K562 (cell line): ENCODE measurements at regions not wholly inside any gene's neighbourhood (a gene's known extent, or its start where the extent isn't known, plus 50 kb on each side); places are given as distances from the start of the nearest gene placed in this dataset.

Experiments
- ATAC-seq: fragments of 200-7000 bp; cut with Tn5 transposase; 3 replicates; pipeline ENCODE4 v1.9.1; 2020; ENCODE audit warnings: moderate library complexity
- BruUV-seq: library from RNA; stranded (reverse); fragments of 400-500 nt; replicated peaks from 2 replicates; lab custom pipeline; 2021; lab: Mats Ljungman, UMichigan
- CTCF ChIA-PET: fragments of 300-600 bp; formaldehyde crosslinking; extraction: SDS; loops from one replicate; lab custom pipeline; 2021; ENCODE audit warnings: low intra/inter-chr PET ratio; lab: Yijun Ruan, JAX
- POLR2A ChIA-PET: fragments of 300-600, 350-650 bp; sonication (Branson Sonifier 250); formaldehyde crosslinking; extraction: SDS; loops from one replicate; lab custom pipeline; 2021; ENCODE audit warnings: antibody characterized with exemption, inconsistent platforms; lab: Yijun Ruan, JAX
- DNase-seq, 4 experiments: peaks; one replicate each; pipeline versions ENCODE4 v3.0.0 to v3.0.0-alpha.2; 2011 to 2018; ENCODE audit warnings: low spot score in 3 of 4, mixed read lengths in 3 of 4; ENCODE audit errors: extremely low read depth in 1 of 4
- FAIRE-seq: peaks from 2 replicates; lab custom pipeline; 2011; peaks lifted over from hg19 to GRCh38; lab: Jason Lieb, UNC
- H2AFZ ChIP-seq: 2 replicates; pipeline ENCODE4 v1.6.0; 2011; ENCODE audit warnings: low read depth, low read length, control low read depth, inconsistent platforms
- H3K27ac ChIP-seq: fragments of 200-600 bp; 3 replicates; pipeline ENCODE4 v1.8.0; 2011; ENCODE audit warnings: low read depth, mild to moderate bottlenecking, control low read depth, inconsistent platforms, low read length, moderate library complexity, mixed read lengths; ENCODE audit errors: extremely low read depth
- H3K27me3 ChIP-seq, 2 experiments: fragments of 300-600 bp in 1 of 2; 2 replicates in 1 of 2; 3 replicates in 1 of 2; pipeline versions ENCODE4 v1.6.0 to v1.8.0; 2011; ENCODE audit warnings: inconsistent platforms in 2 of 2, low read length in 2 of 2, mild to moderate bottlenecking in 1 of 2, mixed read lengths in 1 of 2, moderate library complexity in 1 of 2; ENCODE audit not compliant: control insufficient read depth in 2 of 2, insufficient read depth in 2 of 2
- H3K36me3 ChIP-seq: fragments of 300-600 bp; 3 replicates; pipeline ENCODE4 v1.8.0; 2011; ENCODE audit warnings: mild to moderate bottlenecking, low read length, inconsistent platforms; ENCODE audit not compliant: control insufficient read depth, insufficient read depth
- H3K4me1 ChIP-seq, 2 experiments: fragments of 200-600 bp in 1 of 2; replicated peaks in 1 of 2; 2 replicates in 1 of 2; 3 replicates in 1 of 2; pipeline versions ENCODE4 v1.5.1 to v1.8.0; 2011; ENCODE audit warnings: inconsistent platforms in 2 of 2, low read length in 2 of 2, mild to moderate bottlenecking in 1 of 2, mixed read lengths in 1 of 2, moderate library complexity in 1 of 2; ENCODE audit not compliant: control insufficient read depth in 2 of 2, insufficient read depth in 2 of 2
- H3K4me2 ChIP-seq: 2 replicates; pipeline ENCODE4 v1.6.1; 2011; ENCODE audit warnings: low read length, control low read depth, inconsistent platforms, mixed read lengths; ENCODE audit not compliant: insufficient read depth
- H3K4me3 ChIP-seq: fragments of 200-600 bp; sonication (generic), shearing (Covaris generic); 2 replicates; pipeline ENCODE4 v1.5.1; 2016; ENCODE audit warnings: control low read depth, inconsistent platforms
- H3K79me2 ChIP-seq: fragments of 200-600 bp; 3 replicates; pipeline ENCODE4 v1.8.0; 2011; ENCODE audit warnings: low read length, inconsistent platforms; ENCODE audit not compliant: control insufficient read depth, insufficient read depth
- H3K9ac ChIP-seq, 2 experiments: 2 replicates each; pipeline versions ENCODE4 v1.6.0 to v1.6.1; 2011; ENCODE audit warnings: low read depth in 2 of 2, low read length in 2 of 2, control low read depth in 1 of 2, inconsistent platforms in 1 of 2, mild to moderate bottlenecking in 1 of 2, mixed read lengths in 1 of 2; ENCODE audit not compliant: insufficient read depth in 1 of 2
- H3K9me1 ChIP-seq: one replicate; pipeline ENCODE4 v1.6.0; 2011; ENCODE audit warnings: inconsistent platforms, mild to moderate bottlenecking, low read length, moderate library complexity; ENCODE audit not compliant: control insufficient read depth, insufficient read depth
- H3K9me3 ChIP-seq: replicated peaks from 2 replicates; pipeline ENCODE4 v1.5.1; 2011; ENCODE audit warnings: low read depth, low read length, inconsistent platforms; ENCODE audit not compliant: control insufficient read depth, insufficient read depth
- H4K20me1 ChIP-seq: replicated peaks from 2 replicates; pipeline ENCODE4 v1.6.1; 2011; ENCODE audit warnings: low read length, inconsistent platforms, mixed read lengths; ENCODE audit not compliant: control insufficient read depth, insufficient read depth
- DDX20 ChIP-seq: fragments of 450-650 bp; IDR thresholded peaks from 2 replicates; pipeline ENCODE4 v1.6.1; 2016; ENCODE audit warnings: missing genetic modification characterization, low read depth, mild to moderate bottlenecking, missing compliant biosample characterization, moderate library complexity
- DIDO1 ChIP-seq: fragments of 450-650 bp; IDR thresholded peaks from 2 replicates; pipeline ENCODE4 v1.6.1; 2016; ENCODE audit warnings: low read depth, missing biosample characterization, missing genetic modification characterization
- FUS ChIP-seq: fragments of 200-400 bp; formaldehyde crosslinking; optimal IDR thresholded peaks from 2 replicates; pipeline ENCODE3; 2017; ENCODE audit warnings: low read depth, low read length
- HNRNPH1 ChIP-seq: fragments of 200-400 bp; formaldehyde crosslinking; optimal IDR thresholded peaks from 2 replicates; pipeline ENCODE3; 2017; ENCODE audit warnings: low read depth, mild to moderate bottlenecking, low read length, moderate library complexity
- NBN ChIP-seq: fragments of 450-650 bp; IDR thresholded peaks from 2 replicates; pipeline ENCODE4 v1.6.1; 2016; ENCODE audit warnings: low read depth, mild to moderate bottlenecking
- NELFE ChIP-seq: IDR thresholded peaks from 2 replicates; pipeline ENCODE4 v1.6.1; 2011; ENCODE audit warnings: mild to moderate bottlenecking; ENCODE audit not compliant: insufficient read depth, insufficient read length
- SAFB ChIP-seq: fragments of 200-400 bp; formaldehyde crosslinking; IDR thresholded peaks from 2 replicates; pipeline ENCODE4 v1.6.1; 2017; ENCODE audit warnings: low read depth, low read length, borderline replicate concordance
- SIN3A ChIP-seq, 2 experiments: fragments of 150-350 bp in 1 of 2; IDR thresholded peaks; 2 replicates each; pipeline ENCODE4 v1.6.1; 2011 to 2016; ENCODE audit warnings: borderline replicate concordance in 2 of 2, low read depth in 2 of 2, low read length in 2 of 2, mild to moderate bottlenecking in 2 of 2, moderate library complexity in 2 of 2; ENCODE audit not compliant: control insufficient read depth in 1 of 2
- SIN3B ChIP-seq: fragments of 450-650 bp; IDR thresholded peaks from 2 replicates; pipeline ENCODE4 v1.6.1; 2017; ENCODE audit warnings: low read depth, mild to moderate bottlenecking, moderate library complexity
- TAF1 ChIP-seq: IDR thresholded peaks from 2 replicates; pipeline ENCODE4 v1.6.1; 2011; ENCODE audit warnings: mild to moderate bottlenecking, low read length, moderate library complexity; ENCODE audit not compliant: insufficient read depth, control insufficient read depth, severe bottlenecking; ENCODE audit errors: extremely low read depth
- TGIF2 ChIP-seq: sonication (generic); formaldehyde crosslinking; IDR thresholded peaks from 2 replicates; pipeline ENCODE4 v1.8.1; 2022; ENCODE audit warnings: mild to moderate bottlenecking, missing genetic modification reagents, moderate library complexity
- YBX1 ChIP-seq: fragments of 450-650 bp; IDR thresholded peaks from 2 replicates; pipeline ENCODE4 v1.7.1; 2016; ENCODE audit warnings: mild to moderate bottlenecking
- ZNF583 ChIP-seq: fragments of 250-450 bp; sonication (Bioruptor Pico); IDR thresholded peaks from 2 replicates; pipeline ENCODE4 v1.4.0; 2020
- WGBS: fragments of 100-300 bp; shearing (Covaris generic); methylation state at CpG from one replicate; pipeline ENCODE4 v1.1.6; 2016; ENCODE audit warnings: low coverage, mixed read lengths; ENCODE audit not compliant: insufficient coverage; ENCODE audit errors: missing lambda C conversion rate; 5-methylcytosine and 5-hydroxymethylcytosine counted together
- in situ Hi-C: fragments of 300-500 bp; cut with MboI; formaldehyde crosslinking; loops from 4 replicates; pipeline ENCODE4 v1.15.0; 2018; ENCODE audit warnings: inconsistent platforms, mixed read lengths
- intact Hi-C: fragments of 100-400 bp; cut with micrococcal nuclease; formaldehyde crosslinking; loops from 2 replicates; pipeline ENCODE4 v1.14.2; 2022
- TF ChIP-seq, protein P1 (sequence below): sonication (generic); formaldehyde crosslinking; IDR thresholded peaks from 2 replicates; pipeline ENCODE4 v1.8.1; 2023; ENCODE audit warnings: mild to moderate bottlenecking, missing genetic modification reagents
- TF ChIP-seq, protein P2 (sequence below): sonication (generic); formaldehyde crosslinking; IDR thresholded peaks from 2 replicates; pipeline ENCODE4 v1.8.0; 2022; ENCODE audit warnings: missing genetic modification reagents, mild to moderate bottlenecking, borderline replicate concordance
- TF ChIP-seq, protein P3 (sequence below): sonication (generic); formaldehyde crosslinking; IDR thresholded peaks from 2 replicates; pipeline ENCODE4 v1.8.0; 2022; ENCODE audit warnings: missing genetic modification reagents, mild to moderate bottlenecking, moderate library complexity, borderline replicate concordance
- TF ChIP-seq, protein P4 (sequence below): fragments of 250-450 bp; sonication (Bioruptor Pico); IDR thresholded peaks from 2 replicates; pipeline ENCODE4 v1.8.0; 2022; ENCODE audit warnings: moderate library complexity, mild to moderate bottlenecking, inconsistent platforms

DNA sequence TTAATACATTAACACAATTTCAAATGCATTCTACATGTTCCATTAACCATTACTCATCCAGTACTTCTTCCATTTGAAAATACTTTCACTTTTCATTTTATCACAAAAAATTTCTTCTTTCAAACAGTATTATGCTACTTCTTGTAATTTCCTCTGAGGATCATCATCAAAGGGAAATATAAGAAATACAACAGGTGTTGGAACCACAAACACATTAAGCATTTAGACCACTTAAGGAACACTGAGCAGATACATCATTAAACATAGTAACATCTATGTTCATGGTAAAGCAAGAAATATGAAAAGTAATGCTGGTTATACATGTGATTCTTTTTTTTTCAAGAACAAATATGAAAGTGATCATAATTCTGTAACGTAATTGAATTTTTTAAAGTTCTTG lies 2207.0 kb downstream of the ARAP2 start:
- ATAC-seq, result no peak
- no peaks in the 10 kb centered on the region for H3K9me1 ChIP-seq
- no peak for TF ChIP-seq SIN3A (IDR thresholded peaks at IDR 0.05; ENCODE audit: borderline replicate concordance in 2 of 2, control insufficient read depth in 1 of 2, low read depth in 2 of 2, low read length in 2 of 2)
- no peak for TF ChIP-seq DDX20
- TF ChIP-seq, protein P1, sequence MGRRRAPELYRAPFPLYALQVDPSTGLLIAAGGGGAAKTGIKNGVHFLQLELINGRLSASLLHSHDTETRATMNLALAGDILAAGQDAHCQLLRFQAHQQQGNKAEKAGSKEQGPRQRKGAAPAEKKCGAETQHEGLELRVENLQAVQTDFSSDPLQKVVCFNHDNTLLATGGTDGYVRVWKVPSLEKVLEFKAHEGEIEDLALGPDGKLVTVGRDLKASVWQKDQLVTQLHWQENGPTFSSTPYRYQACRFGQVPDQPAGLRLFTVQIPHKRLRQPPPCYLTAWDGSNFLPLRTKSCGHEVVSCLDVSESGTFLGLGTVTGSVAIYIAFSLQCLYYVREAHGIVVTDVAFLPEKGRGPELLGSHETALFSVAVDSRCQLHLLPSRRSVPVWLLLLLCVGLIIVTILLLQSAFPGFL, result no peak
- no peak for TF ChIP-seq FUS
- TF ChIP-seq HNRNPH1, result no peak
- no peak for TF ChIP-seq TGIF2 (CRISPR knock-in tag)
- TF ChIP-seq NELFE, result no peak
- no peak for TF ChIP-seq TAF1
- TF ChIP-seq NBN, result no peak
- no peak for TF ChIP-seq YBX1
- no peak for TF ChIP-seq DIDO1 (tag)
- TF ChIP-seq ZNF583, result no peak
- TF ChIP-seq, protein P2, sequence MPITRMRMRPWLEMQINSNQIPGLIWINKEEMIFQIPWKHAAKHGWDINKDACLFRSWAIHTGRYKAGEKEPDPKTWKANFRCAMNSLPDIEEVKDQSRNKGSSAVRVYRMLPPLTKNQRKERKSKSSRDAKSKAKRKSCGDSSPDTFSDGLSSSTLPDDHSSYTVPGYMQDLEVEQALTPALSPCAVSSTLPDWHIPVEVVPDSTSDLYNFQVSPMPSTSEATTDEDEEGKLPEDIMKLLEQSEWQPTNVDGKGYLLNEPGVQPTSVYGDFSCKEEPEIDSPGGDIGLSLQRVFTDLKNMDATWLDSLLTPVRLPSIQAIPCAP (CRISPR knock-in tag), result no peak
- no peak for TF ChIP-seq SIN3B
- no peak for TF ChIP-seq SAFB
- TF ChIP-seq, protein P3, sequence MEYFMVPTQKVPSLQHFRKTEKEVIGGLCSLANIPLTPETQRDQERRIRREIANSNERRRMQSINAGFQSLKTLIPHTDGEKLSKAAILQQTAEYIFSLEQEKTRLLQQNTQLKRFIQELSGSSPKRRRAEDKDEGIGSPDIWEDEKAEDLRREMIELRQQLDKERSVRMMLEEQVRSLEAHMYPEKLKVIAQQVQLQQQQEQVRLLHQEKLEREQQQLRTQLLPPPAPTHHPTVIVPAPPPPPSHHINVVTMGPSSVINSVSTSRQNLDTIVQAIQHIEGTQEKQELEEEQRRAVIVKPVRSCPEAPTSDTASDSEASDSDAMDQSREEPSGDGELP (CRISPR knock-in tag), result no peak
- TF ChIP-seq, protein P4, sequence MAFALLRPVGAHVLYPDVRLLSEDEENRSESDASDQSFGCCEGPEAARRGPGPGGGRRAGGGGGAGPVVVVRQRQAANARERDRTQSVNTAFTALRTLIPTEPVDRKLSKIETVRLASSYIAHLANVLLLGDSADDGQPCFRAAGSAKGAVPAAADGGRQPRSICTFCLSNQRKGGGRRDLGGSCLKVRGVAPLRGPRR (CRISPR knock-in tag), result no peak
- TF ChIP-seq, all 486 proteins: peak for 0
- no peaks in the 10 kb centered on the region for H3K27me3 ChIP-seq
- intact Hi-C loops, result no loop called here
- ChIA-PET POLR2A (no interaction called here), CTCF (no interaction called here)
- H3K9ac ChIP-seq, result no peak overlapping the region
- BruUV-seq, result no TSS peak
- peaks cover 30% of the 10 kb centered on the region for H3K79me2 ChIP-seq
- H2AFZ ChIP-seq, result no peak overlapping the region
- H3K36me3 ChIP-seq, result no peaks in the 10 kb centered on the region
- 0% methylated on average over 1 of the region's 1 CpG for WGBS
- no peak overlapping the region for H3K4me3 ChIP-seq
- H3K9me3 ChIP-seq, result no peaks in the 10 kb centered on the region
- FAIRE-seq, result no peak
- no peaks in the 10 kb centered on the region for H4K20me1 ChIP-seq
- H3K27ac ChIP-seq, result no peak overlapping the region
- no peak for DNase-seq
- in situ Hi-C loops, result no loop called here
- H3K4me1 ChIP-seq, result no peaks in the 10 kb centered on the region
- H3K4me2 ChIP-seq, result no peak overlapping the region
